ENCODE measurements at regions not wholly inside any gene's neighbourhood (a gene's known extent, or its start where the extent isn't known, plus 50 kb on each side); places are given as distances from the start of the nearest gene placed in this dataset.
"Not testable (repeated sequence)": the region's sequence is repeated elsewhere in the genome, so short reads cannot be mapped to it uniquely, and the experiment has no call there.

GRCh38 chr10:129071411-129071810 is 395.6 kb upstream of the MGMT start:
- TF ChIP-seq, protein P1, sequence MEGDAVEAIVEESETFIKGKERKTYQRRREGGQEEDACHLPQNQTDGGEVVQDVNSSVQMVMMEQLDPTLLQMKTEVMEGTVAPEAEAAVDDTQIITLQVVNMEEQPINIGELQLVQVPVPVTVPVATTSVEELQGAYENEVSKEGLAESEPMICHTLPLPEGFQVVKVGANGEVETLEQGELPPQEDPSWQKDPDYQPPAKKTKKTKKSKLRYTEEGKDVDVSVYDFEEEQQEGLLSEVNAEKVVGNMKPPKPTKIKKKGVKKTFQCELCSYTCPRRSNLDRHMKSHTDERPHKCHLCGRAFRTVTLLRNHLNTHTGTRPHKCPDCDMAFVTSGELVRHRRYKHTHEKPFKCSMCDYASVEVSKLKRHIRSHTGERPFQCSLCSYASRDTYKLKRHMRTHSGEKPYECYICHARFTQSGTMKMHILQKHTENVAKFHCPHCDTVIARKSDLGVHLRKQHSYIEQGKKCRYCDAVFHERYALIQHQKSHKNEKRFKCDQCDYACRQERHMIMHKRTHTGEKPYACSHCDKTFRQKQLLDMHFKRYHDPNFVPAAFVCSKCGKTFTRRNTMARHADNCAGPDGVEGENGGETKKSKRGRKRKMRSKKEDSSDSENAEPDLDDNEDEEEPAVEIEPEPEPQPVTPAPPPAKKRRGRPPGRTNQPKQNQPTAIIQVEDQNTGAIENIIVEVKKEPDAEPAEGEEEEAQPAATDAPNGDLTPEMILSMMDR (IDR thresholded peaks at IDR 0.05) = not testable (repeated sequence)
- not testable (repeated sequence) for TF ChIP-seq EP300 (IDR thresholded peaks at IDR 0.05)

Measured in ovary (tissue), 3 donors.